ENCODE measurements at regions not wholly inside any gene's neighbourhood (a gene's known extent, or its start where the extent isn't known, plus 50 kb on each side); places are given as distances from the start of the nearest gene placed in this dataset.

DNA sequence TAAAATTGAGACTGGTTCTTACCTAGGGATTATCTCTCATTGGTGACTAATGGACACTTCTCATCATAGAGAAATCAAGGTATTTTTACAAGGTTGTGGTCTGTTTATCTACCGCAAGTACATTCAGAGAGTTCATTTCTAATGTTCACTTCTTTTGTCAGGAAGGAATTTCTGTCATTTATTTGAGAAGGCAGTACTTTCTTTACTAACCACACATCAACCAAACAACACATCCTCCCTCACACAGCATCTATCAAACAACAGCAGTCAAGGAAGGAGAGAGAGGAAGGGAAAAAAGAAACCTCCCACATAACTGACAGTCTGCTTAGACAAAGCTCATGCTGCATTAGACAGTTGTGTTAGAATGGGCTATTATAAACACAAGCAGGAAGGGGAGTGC is 182.3 kb upstream of the KLF12 start:
- H3K9me3 ChIP-seq, result no peaks in the 10 kb centered on the region
- TF ChIP-seq, protein P1, sequence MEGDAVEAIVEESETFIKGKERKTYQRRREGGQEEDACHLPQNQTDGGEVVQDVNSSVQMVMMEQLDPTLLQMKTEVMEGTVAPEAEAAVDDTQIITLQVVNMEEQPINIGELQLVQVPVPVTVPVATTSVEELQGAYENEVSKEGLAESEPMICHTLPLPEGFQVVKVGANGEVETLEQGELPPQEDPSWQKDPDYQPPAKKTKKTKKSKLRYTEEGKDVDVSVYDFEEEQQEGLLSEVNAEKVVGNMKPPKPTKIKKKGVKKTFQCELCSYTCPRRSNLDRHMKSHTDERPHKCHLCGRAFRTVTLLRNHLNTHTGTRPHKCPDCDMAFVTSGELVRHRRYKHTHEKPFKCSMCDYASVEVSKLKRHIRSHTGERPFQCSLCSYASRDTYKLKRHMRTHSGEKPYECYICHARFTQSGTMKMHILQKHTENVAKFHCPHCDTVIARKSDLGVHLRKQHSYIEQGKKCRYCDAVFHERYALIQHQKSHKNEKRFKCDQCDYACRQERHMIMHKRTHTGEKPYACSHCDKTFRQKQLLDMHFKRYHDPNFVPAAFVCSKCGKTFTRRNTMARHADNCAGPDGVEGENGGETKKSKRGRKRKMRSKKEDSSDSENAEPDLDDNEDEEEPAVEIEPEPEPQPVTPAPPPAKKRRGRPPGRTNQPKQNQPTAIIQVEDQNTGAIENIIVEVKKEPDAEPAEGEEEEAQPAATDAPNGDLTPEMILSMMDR (IDR thresholded peaks at IDR 0.05), result no peak
- TF ChIP-seq POLR2A (IDR thresholded peaks at IDR 0.05), result no peak
- intact Hi-C loops (cut with DNase I), result no loop called here
- no peak overlapping the region for H3K4me3 ChIP-seq (replicated peaks in 1 of 3)
- WGBS, 2 donors, result 89 to 90% methylated on average over 1 of the region's 1 CpG
- no peaks in the 10 kb centered on the region for H3K4me1 ChIP-seq
- DNase-seq, result no peak
- no peaks in the 10 kb centered on the region for H3K36me3 ChIP-seq
- H3K27me3 ChIP-seq, result no peaks in the 10 kb centered on the region
- H3K27ac ChIP-seq, result no peak overlapping the region

DNA sequence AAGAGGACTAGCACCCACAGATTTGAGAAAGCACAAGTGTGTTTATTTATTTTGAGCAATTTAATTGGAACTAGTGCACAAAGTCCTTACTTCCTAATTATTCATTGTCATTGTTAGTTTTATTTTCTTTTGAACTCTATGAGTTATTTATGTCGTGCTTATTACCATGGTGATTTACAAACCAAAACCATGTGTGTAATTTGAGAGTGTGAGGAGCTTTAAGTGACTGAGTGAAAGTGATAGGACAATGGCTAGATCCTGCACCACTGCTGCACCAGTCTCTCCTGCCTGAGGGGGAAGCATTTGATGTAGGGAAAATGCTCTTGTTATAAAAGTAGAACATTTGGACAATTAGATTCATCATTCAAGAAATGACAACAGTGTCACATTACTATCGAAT is 172.3 kb upstream of the KLF12 start:
- no peaks in the 10 kb centered on the region for H3K9me3 ChIP-seq
- no peak overlapping the region for H3K4me3 ChIP-seq (replicated peaks in 1 of 3)
- H3K27ac ChIP-seq, result no peak overlapping the region
- no peak for DNase-seq
- TF ChIP-seq, protein P1 (IDR thresholded peaks at IDR 0.05), result no peak
- TF ChIP-seq POLR2A (IDR thresholded peaks at IDR 0.05), result no peak
- H3K36me3 ChIP-seq, result no peaks in the 10 kb centered on the region
- WGBS, 2 donors, result 45 to 53% methylated on average over 2 of the region's 2 CpGs
- no peaks in the 10 kb centered on the region for H3K27me3 ChIP-seq
- no peaks in the 10 kb centered on the region for H3K4me1 ChIP-seq
- intact Hi-C loops (cut with DNase I), result no loop called here

DNA sequence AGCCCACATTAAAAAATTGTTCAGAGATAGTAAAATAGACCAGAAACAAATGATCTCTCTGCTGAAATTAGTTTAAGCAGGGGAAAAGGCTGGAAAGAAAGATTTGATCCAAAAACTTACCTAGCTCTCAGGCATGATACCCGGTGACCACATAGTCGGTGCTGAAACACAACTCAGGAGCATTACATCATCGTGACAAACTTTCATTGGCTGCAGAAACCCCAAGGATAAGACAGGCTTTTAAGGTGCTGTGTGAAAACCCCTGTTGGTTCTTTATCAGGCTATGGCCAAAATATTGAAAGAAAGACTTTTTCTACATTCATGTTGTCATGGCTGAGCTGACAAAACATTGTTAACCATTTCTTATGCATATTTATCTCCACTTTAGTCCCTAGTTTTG is 171.7 kb upstream of the KLF12 start:
- H3K4me3 ChIP-seq (replicated peaks in 1 of 3), result no peak overlapping the region
- TF ChIP-seq POLR2A (IDR thresholded peaks at IDR 0.05), result no peak
- TF ChIP-seq, protein P1 (IDR thresholded peaks at IDR 0.05), result no peak
- H3K36me3 ChIP-seq, result no peaks in the 10 kb centered on the region
- no peaks in the 10 kb centered on the region for H3K27me3 ChIP-seq
- 38 to 50% methylated on average over 3 of the region's 3 CpGs for WGBS, 2 donors
- H3K4me1 ChIP-seq, result no peaks in the 10 kb centered on the region
- H3K9me3 ChIP-seq, result no peaks in the 10 kb centered on the region
- DNase-seq, result no peak
- intact Hi-C loops (cut with DNase I), result no loop called here
- no peak overlapping the region for H3K27ac ChIP-seq

DNA sequence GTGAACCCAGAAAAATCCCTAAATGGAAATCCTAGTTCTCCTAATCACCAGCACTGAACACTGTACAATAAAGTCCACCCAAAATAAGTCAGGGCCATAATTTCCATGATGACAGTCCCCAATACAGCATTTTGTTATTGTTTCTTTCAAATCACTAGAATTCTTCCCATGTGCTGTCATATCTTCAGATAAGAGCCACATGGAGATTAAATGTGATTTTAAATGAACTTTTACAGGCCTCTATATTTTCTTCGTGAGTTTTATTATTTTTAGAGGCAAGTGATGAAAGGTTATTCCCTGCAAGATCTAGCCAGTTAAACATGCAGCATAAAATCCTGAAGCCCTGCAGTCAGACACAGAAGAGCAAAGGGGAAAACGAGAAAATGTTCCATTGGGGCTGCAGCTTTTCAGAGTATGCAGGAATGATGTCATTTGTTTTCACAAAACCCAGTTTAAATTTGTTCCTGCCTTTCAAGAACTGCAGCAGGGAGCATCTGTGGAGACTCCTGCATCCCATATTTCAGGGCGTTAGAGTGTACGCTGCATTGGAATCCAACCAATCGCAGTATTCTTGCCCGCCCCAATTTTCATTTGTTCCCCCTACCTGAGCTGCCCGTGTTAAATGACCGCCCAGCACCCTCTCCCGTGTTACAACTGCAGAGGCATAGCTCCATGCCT is 167.2 kb upstream of the KLF12 start:
- Histone ChIP-seq H3K36me3 (no peaks in the 10 kb centered on the region), H3K9me3 (no peaks in the 10 kb centered on the region), H3K27me3 (no peaks in the 10 kb centered on the region), H3K4me1 (no peaks in the 10 kb centered on the region), H3K4me3 (replicated peaks in 1 of 3) (no peak overlapping the region), H3K27ac (no peak overlapping the region)
- 58 to 61% methylated on average over 9 of the region's 9 CpGs for WGBS, 2 donors
- DNase-seq, result no peak
- no peak for TF ChIP-seq POLR2A (IDR thresholded peaks at IDR 0.05)
- TF ChIP-seq, protein P1 (IDR thresholded peaks at IDR 0.05), result no peak
- intact Hi-C loops (cut with DNase I), result no loop called here

DNA sequence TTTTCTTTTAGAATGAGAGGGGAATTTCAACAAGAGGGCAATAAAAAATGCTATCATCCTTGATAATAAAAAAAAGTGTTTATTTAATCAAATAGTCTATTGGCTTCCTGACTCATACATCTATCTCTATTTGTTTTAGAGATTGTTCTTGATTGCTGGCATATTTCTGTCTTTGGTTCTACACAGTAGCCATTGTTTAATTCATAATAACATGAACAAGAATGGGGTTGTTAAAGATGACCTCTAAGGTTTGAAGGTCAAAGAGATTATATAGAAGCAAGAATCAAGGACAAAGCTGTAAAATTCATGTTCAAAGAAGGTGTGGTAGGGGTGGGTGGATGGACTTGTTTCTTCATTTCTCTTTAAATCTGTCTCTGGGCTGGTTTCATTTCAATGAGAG is 166.0 kb upstream of the KLF12 start:
- Histone ChIP-seq H3K4me3 (replicated peaks in 1 of 3) (no peak overlapping the region), H3K9me3 (no peaks in the 10 kb centered on the region), H3K4me1 (no peaks in the 10 kb centered on the region), H3K27ac (no peak overlapping the region), H3K36me3 (no peaks in the 10 kb centered on the region), H3K27me3 (no peaks in the 10 kb centered on the region)
- no peak for DNase-seq
- TF ChIP-seq, protein P1 (IDR thresholded peaks at IDR 0.05), result no peak
- TF ChIP-seq POLR2A (IDR thresholded peaks at IDR 0.05), result no peak
- intact Hi-C loops (cut with DNase I), result no loop called here
